ENCODE measurements at regions not wholly inside any gene's neighbourhood (a gene's known extent, or its start where the extent isn't known, plus 50 kb on each side); places are given as distances from the start of the nearest gene placed in this dataset.
"Not testable (repeated sequence)": the region's sequence is repeated elsewhere in the genome, so short reads cannot be mapped to it uniquely, and the experiment has no call there.

GRCh38 chr2:107511970-107512789 is 314.5 kb upstream of the RGPD4 start:
- DNase-seq (no peak), ATAC-seq (replicated peaks) (no peak)
- Mint-ChIP-seq H3K9me3 (peaks cover 2 to 12% of the 10 kb centered on the region in 2 donors), H3K4me3 (no peak overlapping the region), H3K36me3 (ENCODE audit: insufficient read depth) (no peaks in the 10 kb centered on the region), H3K27ac (no peak overlapping the region), H3K27me3 (no peaks in the 10 kb centered on the region), H3K4me1 (ENCODE audit: low read depth in 2 of 2) (no peaks in the 10 kb centered on the region)

GRCh38 chr2:107525406-107525805 is 301.3 kb upstream of the RGPD4 start:
- ATAC-seq (replicated peaks) (no peak), DNase-seq (no peak)
- Mint-ChIP-seq H3K27ac (no peak overlapping the region), H3K9me3 (peaks cover 3 to 6% of the 10 kb centered on the region in 2 donors), H3K36me3 (ENCODE audit: insufficient read depth) (no peaks in the 10 kb centered on the region), H3K27me3 (no peaks in the 10 kb centered on the region), H3K4me1 (ENCODE audit: low read depth in 2 of 2) (no peaks in the 10 kb centered on the region), H3K4me3 (no peak overlapping the region)

GRCh38 chr2:107529146-107529545 is 297.5 kb upstream of the RGPD4 start:
- Mint-ChIP-seq H3K27ac (no peak overlapping the region), H3K4me1 (ENCODE audit: low read depth in 2 of 2) (no peaks in the 10 kb centered on the region), H3K4me3 (no peak overlapping the region), H3K27me3 (no peaks in the 10 kb centered on the region), H3K9me3 (peaks cover 6% of the 10 kb centered on the region in 2 donors), H3K36me3 (ENCODE audit: insufficient read depth) (no peaks in the 10 kb centered on the region)
- DNase-seq (no peak), ATAC-seq (replicated peaks) (no peak)

- Mint-ChIP-seq H3K27ac (no peak overlapping the region), H3K4me3 (no peak overlapping the region), H3K9me3 (peaks cover 8 to 11% of the 10 kb centered on the region in 2 donors), H3K27me3 (no peaks in the 10 kb centered on the region), H3K36me3 (ENCODE audit: insufficient read depth) (no peaks in the 10 kb centered on the region), H3K4me1 (ENCODE audit: low read depth in 2 of 2) (no peaks in the 10 kb centered on the region)
- ATAC-seq (replicated peaks) (no peak), DNase-seq (no peak)
These were observed 296.6 kb upstream of the RGPD4 start for GRCh38 chr2:107530046-107530445.

- no peak overlapping the region for H3K27ac Mint-ChIP-seq
- DNase-seq (no peak), ATAC-seq (replicated peaks) (no peak)
- H3K27me3 Mint-ChIP-seq: no peaks in the 10 kb centered on the region
- peaks cover 7 to 9% of the 10 kb centered on the region in 2 donors for H3K9me3 Mint-ChIP-seq
- no peaks in the 10 kb centered on the region for H3K4me1 Mint-ChIP-seq (ENCODE audit: low read depth in 2 of 2)
- no peak overlapping the region for H3K4me3 Mint-ChIP-seq
- H3K36me3 Mint-ChIP-seq (ENCODE audit: insufficient read depth): no peaks in the 10 kb centered on the region
These were observed 291.8 kb upstream of the RGPD4 start for GRCh38 chr2:107534926-107535325.

DNA sequence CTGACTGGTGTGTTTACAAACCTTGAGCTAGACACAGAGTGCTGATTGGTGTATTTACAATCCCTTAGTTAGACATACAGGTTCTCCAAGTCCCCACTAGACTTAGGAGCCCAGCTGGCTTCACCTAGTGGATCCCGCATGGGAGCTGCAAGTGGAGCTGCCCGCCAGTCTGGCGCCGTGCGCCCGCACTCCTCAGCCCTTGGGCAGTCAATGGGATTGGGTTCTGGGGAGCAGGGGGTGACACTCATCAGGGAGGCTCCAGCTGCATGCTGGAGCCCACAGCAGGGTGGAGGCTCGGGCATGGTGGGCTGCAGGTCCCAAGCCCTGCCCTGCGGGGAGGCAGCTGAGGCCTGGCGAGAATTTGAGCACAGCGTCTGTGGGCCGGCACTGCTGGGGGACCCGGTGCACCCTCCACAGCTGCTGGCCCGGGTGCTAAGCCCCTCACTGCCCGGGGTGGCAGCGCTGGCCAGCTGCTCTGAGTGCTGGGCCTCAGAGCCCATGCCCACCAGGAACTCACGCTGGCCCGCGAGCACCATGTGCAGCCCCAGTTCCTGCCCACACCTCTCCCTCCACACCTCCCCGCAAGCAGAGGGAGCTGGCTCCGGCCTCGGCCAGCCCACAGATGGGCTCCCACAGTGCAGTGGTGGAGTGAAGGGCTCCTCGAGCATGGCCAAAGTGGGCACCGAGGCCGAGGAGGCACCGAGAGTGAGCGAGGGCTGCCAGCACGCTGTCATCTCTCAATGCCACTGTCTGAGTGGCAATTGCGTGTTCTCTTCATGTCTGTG is 290.6 kb upstream of the RGPD4 start:
- ATAC-seq (replicated peaks); H3K36me3 Mint-ChIP-seq (ENCODE audit: insufficient read depth); H3K4me3 Mint-ChIP-seq; DNase-seq; H3K27me3 Mint-ChIP-seq; H3K4me1 Mint-ChIP-seq (ENCODE audit: low read depth in 2 of 2); H3K27ac Mint-ChIP-seq: not testable (repeated sequence)
- peaks cover 7 to 17% of the 10 kb centered on the region in 2 donors for H3K9me3 Mint-ChIP-seq

DNA sequence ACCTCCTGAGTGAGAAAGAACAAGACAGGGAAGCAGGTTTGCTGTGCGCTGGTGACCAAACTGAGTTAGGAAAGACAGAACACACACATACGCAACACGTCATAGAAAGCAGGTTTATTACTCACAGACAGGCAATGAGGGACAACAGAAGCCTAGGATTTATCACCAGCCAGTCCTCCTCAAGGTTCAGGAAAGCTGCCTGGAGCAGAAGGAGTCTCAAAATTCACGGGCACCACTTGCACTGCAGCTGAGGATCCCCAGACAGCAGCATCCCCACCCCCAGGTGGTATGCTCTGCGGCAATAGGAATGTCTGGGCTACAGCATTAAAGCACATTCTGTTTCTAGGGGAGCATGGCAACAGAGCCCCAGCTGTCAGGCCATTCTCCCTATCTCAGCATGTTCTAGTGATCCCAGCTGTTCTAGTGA is 284.4 kb upstream of the RGPD4 start:
- Mint-ChIP-seq H3K4me1 (ENCODE audit: low read depth in 2 of 2) (no peaks in the 10 kb centered on the region), H3K9me3 (peaks cover 2 to 12% of the 10 kb centered on the region in 2 donors), H3K27me3 (no peaks in the 10 kb centered on the region), H3K27ac (no peak overlapping the region), H3K4me3 (no peak overlapping the region), H3K36me3 (ENCODE audit: insufficient read depth) (no peaks in the 10 kb centered on the region)
- DNase-seq: no peak
- ATAC-seq (replicated peaks): no peak

GRCh38 chr2:107543793-107544192 is 282.9 kb upstream of the RGPD4 start:
- Mint-ChIP-seq H3K36me3 (ENCODE audit: insufficient read depth) (no peaks in the 10 kb centered on the region), H3K9me3 (peaks cover 2 to 12% of the 10 kb centered on the region in 2 donors), H3K27me3 (no peaks in the 10 kb centered on the region), H3K4me3 (no peak overlapping the region), H3K4me1 (ENCODE audit: low read depth in 2 of 2) (no peaks in the 10 kb centered on the region), H3K27ac (no peak overlapping the region)
- no peak for DNase-seq
- ATAC-seq (replicated peaks): no peak

GRCh38 chr2:107545066-107545465 is 281.6 kb upstream of the RGPD4 start:
- DNase-seq (no peak), ATAC-seq (replicated peaks) (no peak)
- H3K27ac Mint-ChIP-seq: no peak overlapping the region
- no peaks in the 10 kb centered on the region for H3K4me1 Mint-ChIP-seq (ENCODE audit: low read depth in 2 of 2)
- H3K27me3 Mint-ChIP-seq: no peaks in the 10 kb centered on the region
- no peaks in the 10 kb centered on the region for H3K36me3 Mint-ChIP-seq (ENCODE audit: insufficient read depth)
- peaks cover 2 to 12% of the 10 kb centered on the region in 2 donors for H3K9me3 Mint-ChIP-seq
- H3K4me3 Mint-ChIP-seq: no peak overlapping the region

- Mint-ChIP-seq H3K27ac (no peak overlapping the region), H3K27me3 (no peaks in the 10 kb centered on the region), H3K36me3 (ENCODE audit: insufficient read depth) (no peaks in the 10 kb centered on the region), H3K4me1 (ENCODE audit: low read depth in 2 of 2) (no peaks in the 10 kb centered on the region), H3K9me3 (peaks cover 2 to 6% of the 10 kb centered on the region in 2 donors), H3K4me3 (no peak overlapping the region)
- DNase-seq (no peak), ATAC-seq (replicated peaks) (no peak)
These were observed 280.8 kb upstream of the RGPD4 start for GRCh38 chr2:107545851-107546250.

- Mint-ChIP-seq H3K27ac (no peak overlapping the region), H3K4me3 (no peak overlapping the region), H3K36me3 (ENCODE audit: insufficient read depth) (no peaks in the 10 kb centered on the region), H3K9me3 (peaks cover 0 to under 1% of the 10 kb centered on the region in 2 donors), H3K4me1 (ENCODE audit: low read depth in 2 of 2) (no peaks in the 10 kb centered on the region), H3K27me3 (no peaks in the 10 kb centered on the region)
- DNase-seq (no peak), ATAC-seq (replicated peaks) (no peak)
These were observed 278.5 kb upstream of the RGPD4 start for GRCh38 chr2:107548216-107548615.

- Mint-ChIP-seq H3K4me3 (no peak overlapping the region), H3K9me3 (peaks cover 0 to 2% of the 10 kb centered on the region in 2 donors), H3K27me3 (no peaks in the 10 kb centered on the region), H3K4me1 (ENCODE audit: low read depth in 2 of 2) (no peaks in the 10 kb centered on the region), H3K36me3 (ENCODE audit: insufficient read depth) (no peaks in the 10 kb centered on the region), H3K27ac (no peak overlapping the region)
- ATAC-seq (replicated peaks): no peak
- no peak for DNase-seq
These were observed 273.6 kb upstream of the RGPD4 start for GRCh38 chr2:107553046-107553445.

- Mint-ChIP-seq H3K9me3 (peaks cover 0 to 2% of the 10 kb centered on the region in 2 donors), H3K36me3 (ENCODE audit: insufficient read depth) (no peaks in the 10 kb centered on the region), H3K27ac (no peak overlapping the region), H3K4me3 (no peak overlapping the region), H3K27me3 (no peaks in the 10 kb centered on the region), H3K4me1 (ENCODE audit: low read depth in 2 of 2) (no peaks in the 10 kb centered on the region)
- ATAC-seq (replicated peaks) (no peak), DNase-seq (no peak)
These were observed 273.2 kb upstream of the RGPD4 start for GRCh38 chr2:107553539-107553938.

All from effector memory CD8-positive, alpha-beta T cell (primary cell).